Mesenchymal stem cell (in vitro differentiated cells and primary cell): ENCODE measurements at regions not wholly inside any gene's neighbourhood (a gene's known extent, or its start where the extent isn't known, plus 50 kb on each side); places are given as distances from the start of the nearest gene placed in this dataset.
"Not testable (repeated sequence)": the region's sequence is repeated elsewhere in the genome, so short reads cannot be mapped to it uniquely, and the experiment has no call there.

ENCODE experiments used
- DNase-seq: peaks from one replicate; pipeline ENCODE4 v3.0.0-alpha.2; 2013
- H2AFZ ChIP-seq: one replicate; pipeline ENCODE4 v1.6.1; 2013; ENCODE audit warnings: low read depth, mild to moderate bottlenecking, control low read depth, inconsistent platforms, low read length, moderate library complexity
- H2AK5ac ChIP-seq: 2 replicates; pipeline ENCODE4 v1.6.1; 2013; ENCODE audit warnings: low read length, moderate library complexity, mild to moderate bottlenecking, inconsistent platforms; ENCODE audit not compliant: severe bottlenecking
- H2BK120ac ChIP-seq: one replicate; pipeline ENCODE4 v1.6.1; 2013; ENCODE audit warnings: low read depth, mild to moderate bottlenecking, inconsistent platforms, low read length, moderate library complexity
- H2BK12ac ChIP-seq, 2 experiments: one replicate each; pipeline ENCODE4 v1.6.1; 2013; ENCODE audit warnings: inconsistent platforms in 2 of 2, low read length in 2 of 2, mild to moderate bottlenecking in 2 of 2, moderate library complexity in 2 of 2, control low read depth in 1 of 2
- H2BK15ac ChIP-seq: one replicate; pipeline ENCODE4 v1.6.1; 2013; ENCODE audit warnings: mild to moderate bottlenecking, low read depth, inconsistent platforms; ENCODE audit not compliant: poor library complexity, severe bottlenecking
- H2BK5ac ChIP-seq: 2 replicates; pipeline ENCODE4 v1.6.1; 2013; ENCODE audit warnings: low read depth, mild to moderate bottlenecking, low read length, control low read depth, inconsistent platforms; ENCODE audit not compliant: poor library complexity, severe bottlenecking
- H3K14ac ChIP-seq, 2 experiments: one replicate each; pipeline ENCODE4 v1.6.1; 2013; ENCODE audit warnings: inconsistent platforms in 2 of 2, low read length in 2 of 2, control low read depth in 1 of 2, mild to moderate bottlenecking in 1 of 2, moderate library complexity in 1 of 2
- H3K18ac ChIP-seq, 2 experiments: one replicate each; pipeline ENCODE4 v1.6.1; 2013; ENCODE audit warnings: inconsistent platforms in 2 of 2, low read length in 2 of 2, control low read depth in 1 of 2, low read depth in 1 of 2, mild to moderate bottlenecking in 1 of 2
- H3K23ac ChIP-seq, 2 experiments: one replicate each; pipeline ENCODE4 v1.6.1; 2013; ENCODE audit warnings: inconsistent platforms in 2 of 2, low read length in 2 of 2, mild to moderate bottlenecking in 2 of 2, moderate library complexity in 2 of 2, control low read depth in 1 of 2
- H3K27ac ChIP-seq: 2 replicates; pipeline ENCODE4 v1.5.1; 2013; ENCODE audit warnings: mild to moderate bottlenecking, moderate library complexity, low read length, control low read depth, inconsistent platforms; ENCODE audit not compliant: poor library complexity, severe bottlenecking
- H3K27me3 ChIP-seq, 2 experiments: 2 replicates each; pipeline versions ENCODE4 v1.6.1 to v1.7.0; 2013; ENCODE audit warnings: low read length in 2 of 2, mild to moderate bottlenecking in 2 of 2, moderate library complexity in 2 of 2, control low read depth in 1 of 2, inconsistent platforms in 1 of 2; ENCODE audit not compliant: control insufficient read depth in 1 of 2, insufficient read depth in 1 of 2
- H3K36me3 ChIP-seq, 2 experiments: 2 replicates each; pipeline versions ENCODE4 v1.6.1 to v1.7.0; 2013; ENCODE audit warnings: low read length in 2 of 2, control low read depth in 1 of 2, inconsistent platforms in 1 of 2, low read depth in 1 of 2, mild to moderate bottlenecking in 1 of 2; ENCODE audit not compliant: insufficient read depth in 2 of 2, control insufficient read depth in 1 of 2
- H3K4ac ChIP-seq, 2 experiments: one replicate each; pipeline ENCODE4 v1.6.1; 2013; ENCODE audit warnings: inconsistent platforms in 2 of 2, low read length in 2 of 2, mild to moderate bottlenecking in 2 of 2, moderate library complexity in 2 of 2, control low read depth in 1 of 2, low read depth in 1 of 2
- H3K4me1 ChIP-seq: 2 replicates; pipeline ENCODE4 v1.6.1; 2013; ENCODE audit warnings: low read depth, low read length, control low read depth; ENCODE audit not compliant: control insufficient read depth, insufficient read depth
- H3K4me2 ChIP-seq: 2 replicates; pipeline ENCODE4 v1.6.1; 2013; ENCODE audit warnings: low read length, mild to moderate bottlenecking, inconsistent platforms; ENCODE audit not compliant: poor library complexity, severe bottlenecking
- H3K4me3 ChIP-seq, 2 experiments: 2 replicates each; pipeline versions ENCODE4 v1.5.1 to v1.7.0; 2013; ENCODE audit warnings: low read length in 2 of 2, mild to moderate bottlenecking in 2 of 2, control low read depth in 1 of 2, low read depth in 1 of 2; ENCODE audit not compliant: insufficient read depth in 1 of 2
- H3K79me1 ChIP-seq: replicated peaks from 2 replicates; pipeline ENCODE4 v1.6.1; 2013; ENCODE audit warnings: mild to moderate bottlenecking, control low read depth, low read length, inconsistent platforms; ENCODE audit not compliant: poor library complexity, severe bottlenecking
- H3K9ac ChIP-seq: 2 replicates; pipeline ENCODE4 v1.7.0; 2013; ENCODE audit warnings: mild to moderate bottlenecking, low read length, moderate library complexity
- H3K9me3 ChIP-seq: 2 replicates; pipeline ENCODE4 v1.7.0; 2013; ENCODE audit warnings: mild to moderate bottlenecking, low read length; ENCODE audit not compliant: control insufficient read depth
- H4K8ac ChIP-seq: one replicate; pipeline ENCODE4 v1.6.1; 2013; ENCODE audit warnings: inconsistent platforms, mild to moderate bottlenecking, low read length, moderate library complexity
- H4K91ac ChIP-seq: one replicate; pipeline ENCODE4 v1.6.1; 2013; ENCODE audit warnings: mild to moderate bottlenecking, low read length, inconsistent platforms
- WGBS: methylation state at CpG from one replicate; pipeline ENCODE4 v1.1.7; 2013; ENCODE audit warnings: mixed read lengths; 5-methylcytosine and 5-hydroxymethylcytosine counted together

DNA sequence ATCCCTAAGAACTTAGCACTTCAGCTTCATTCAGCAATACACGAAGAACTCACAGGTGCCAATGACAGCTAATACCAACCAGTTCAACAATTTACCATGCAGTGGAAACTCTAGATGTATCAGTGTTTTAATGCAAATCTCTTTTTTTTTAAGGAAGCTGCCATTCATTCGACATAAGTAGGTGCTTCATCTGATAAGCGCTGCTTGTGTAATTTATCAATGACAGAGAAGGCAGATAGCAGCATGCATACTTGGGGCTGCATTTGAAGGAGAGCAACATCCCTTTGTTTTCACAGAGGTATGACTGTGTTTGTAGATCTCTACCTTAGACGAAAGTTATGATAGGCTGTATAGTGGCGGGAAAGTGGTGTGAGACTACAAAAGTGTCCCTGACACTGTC lies 977.1 kb downstream of the AACS start:
- Histone ChIP-seq H3K9me3 (peaks cover 16% of the 10 kb centered on the region), H3K27ac (no peak overlapping the region), H2BK12ac (no peak overlapping the region), H2AFZ (no peak overlapping the region), H2BK15ac (no peak overlapping the region), H3K4me3 (no peak overlapping the region), H2BK5ac (no peak overlapping the region), H3K23ac (no peak overlapping the region), H3K18ac (no peak overlapping the region), H3K14ac (no peak overlapping the region), H3K4ac (no peak overlapping the region), H3K79me1 (no peaks in the 10 kb centered on the region), H4K8ac (no peak overlapping the region), H3K9ac (no peak overlapping the region), H3K36me3 (no peaks in the 10 kb centered on the region), H3K4me2 (no peak overlapping the region), H2AK5ac (no peak overlapping the region), H2BK120ac (no peak overlapping the region), H4K91ac (no peak overlapping the region), H3K4me1 (no peaks in the 10 kb centered on the region), H3K27me3 (no peaks in the 10 kb centered on the region)
- 78% methylated on average over 5 of the region's 5 CpGs for WGBS
- no peak for DNase-seq

GRCh38 chr12:126049501-126049900 lies 984.3 kb downstream of the AACS start:
- DNase-seq, H3K79me1 ChIP-seq, H2AK5ac ChIP-seq, H3K23ac ChIP-seq, H3K27me3 ChIP-seq, H3K18ac ChIP-seq, H2BK5ac ChIP-seq, H3K4me3 ChIP-seq, H3K27ac ChIP-seq, H2BK120ac ChIP-seq, H3K9ac ChIP-seq, H2AFZ ChIP-seq, H3K9me3 ChIP-seq, H2BK12ac ChIP-seq, H3K36me3 ChIP-seq, H2BK15ac ChIP-seq, H3K4me2 ChIP-seq, H3K4me1 ChIP-seq, H3K14ac ChIP-seq, H4K8ac ChIP-seq, H4K91ac ChIP-seq, H3K4ac ChIP-seq: not testable (repeated sequence)
- WGBS, result 54% methylated on average over 5 of the region's 5 CpGs

DNA sequence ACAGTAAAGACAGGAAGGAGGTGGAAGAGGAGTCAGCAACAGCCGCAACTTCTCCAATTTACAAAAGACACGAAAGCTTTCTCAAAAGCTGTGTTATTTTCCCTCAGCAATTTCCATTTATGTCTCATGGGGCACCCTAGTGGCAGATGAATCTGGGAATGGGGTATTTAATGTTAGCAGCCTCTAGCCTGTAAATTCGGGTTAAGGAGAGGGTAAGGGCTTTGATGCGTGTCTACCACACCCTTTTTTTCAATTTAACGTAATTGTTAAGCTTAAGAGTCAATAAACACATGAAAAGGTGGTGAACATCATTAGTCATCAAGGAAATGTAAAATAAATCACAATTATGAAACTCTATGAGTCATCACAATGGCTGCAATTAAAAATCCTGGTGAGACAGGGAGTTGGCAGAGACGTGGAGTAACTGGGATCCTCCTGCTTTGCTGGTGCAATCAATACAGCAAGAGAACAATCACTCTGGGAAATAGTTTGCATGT lies 986.4 kb downstream of the AACS start:
- H3K9me3 ChIP-seq, result no peaks in the 10 kb centered on the region
- 68% methylated on average over 3 of the region's 6 CpGs for WGBS
- no peak overlapping the region for H2BK15ac ChIP-seq

GRCh38 chr12:126055521-126055920 lies 990.3 kb downstream of the AACS start:
- Histone ChIP-seq H2BK5ac (no peak overlapping the region), H2AFZ (no peak overlapping the region), H4K91ac (no peak overlapping the region), H3K9me3 (no peaks in the 10 kb centered on the region), H3K4me3 (no peak overlapping the region), H3K27me3 (no peaks in the 10 kb centered on the region), H2BK120ac (no peak overlapping the region), H3K14ac (no peak overlapping the region), H3K27ac (no peak overlapping the region), H3K9ac (no peak overlapping the region), H3K4ac (no peak overlapping the region), H2AK5ac (no peak overlapping the region), H3K79me1 (no peaks in the 10 kb centered on the region), H3K4me1 (no peaks in the 10 kb centered on the region), H2BK12ac (no peak overlapping the region), H4K8ac (no peak overlapping the region), H3K4me2 (no peak overlapping the region), H3K36me3 (no peaks in the 10 kb centered on the region), H3K18ac (no peak overlapping the region), H2BK15ac (no peak overlapping the region), H3K23ac (no peak overlapping the region)
- 56% methylated on average over 4 of the region's 4 CpGs for WGBS
- no peak for DNase-seq

More for the DNA sequence above, 986.4 kb downstream of the AACS start:
- Histone ChIP-seq H2BK12ac (no peak overlapping the region), H3K4me2 (no peak overlapping the region), H3K4me1 (no peaks in the 10 kb centered on the region), H4K8ac (no peak overlapping the region), H2BK120ac (no peak overlapping the region), H4K91ac (no peak overlapping the region), H2AFZ (no peak overlapping the region), H3K18ac (no peak overlapping the region), H3K79me1 (no peaks in the 10 kb centered on the region), H2AK5ac (no peak overlapping the region), H3K14ac (no peak overlapping the region), H3K27ac (no peak overlapping the region), H3K23ac (no peak overlapping the region), H2BK5ac (no peak overlapping the region), H3K9ac (no peak overlapping the region), H3K4me3 (no peak overlapping the region), H3K36me3 (no peaks in the 10 kb centered on the region), H3K4ac (no peak overlapping the region), H3K27me3 (no peaks in the 10 kb centered on the region)
- DNase-seq, result no peak
